T-helper 2 cell (primary cell): ENCODE measurements at regions not wholly inside any gene's neighbourhood (a gene's known extent, or its start where the extent isn't known, plus 50 kb on each side); places are given as distances from the start of the nearest gene placed in this dataset.
A peak's percentile ranks its signal among the peaks of the same experiment; 100 is the strongest.
"Not testable (repeated sequence)": the region's sequence is repeated elsewhere in the genome, so short reads cannot be mapped to it uniquely, and the experiment has no call there.

Source experiments
- DNase-seq, 5 experiments: peaks; one replicate each; pipeline versions ENCODE4 v3.0.0 to v3.0.0-alpha.2; 2012 to 2022

DNA sequence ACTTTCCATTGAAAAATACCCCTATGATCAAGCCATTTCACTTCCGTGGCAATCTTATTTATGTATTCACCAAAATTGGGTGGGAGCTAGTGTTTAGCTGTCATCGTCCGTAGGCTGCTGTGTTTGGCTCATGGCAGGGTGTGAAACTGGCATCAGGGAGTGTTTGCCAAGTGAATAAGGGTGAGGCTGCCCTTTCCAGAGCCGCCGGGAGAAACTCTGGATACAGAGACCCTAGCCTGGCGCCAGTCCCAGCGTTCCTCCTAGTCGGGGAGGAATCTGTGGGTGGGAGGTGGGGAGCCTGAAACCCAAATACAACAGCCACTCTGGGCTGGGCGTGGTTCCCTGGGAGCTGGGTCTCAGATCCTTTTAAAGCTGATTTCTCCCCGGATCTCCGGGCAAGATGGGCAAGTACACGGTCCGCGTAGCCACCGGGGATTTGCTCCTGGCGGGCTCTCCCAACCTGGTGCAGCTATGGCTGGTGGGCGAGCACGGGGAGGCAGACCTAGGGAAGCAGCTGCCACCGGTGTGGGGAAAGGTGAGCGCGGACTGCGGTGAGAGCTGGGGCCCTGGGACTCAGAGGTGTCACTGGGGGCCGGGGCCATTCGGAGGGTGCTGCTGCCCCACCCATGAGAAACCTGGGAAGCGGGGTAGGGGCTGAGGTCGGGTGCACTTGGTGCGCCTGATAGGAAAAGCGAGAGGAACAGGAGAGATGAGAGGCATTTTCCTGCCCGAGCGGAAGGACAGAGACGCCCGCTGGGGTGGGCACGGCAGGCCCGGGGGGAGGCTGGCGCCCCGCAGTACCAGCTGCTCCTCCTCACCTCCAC is 62.1 kb upstream of the TEKT1 start:
- no peak for DNase-seq

- DNase-seq: peak in 1 of 5 experiments; percentile 39
Measured at GRCh38 chr17:6894206-6894528, 62.6 kb upstream of the TEKT1 start.

DNA sequence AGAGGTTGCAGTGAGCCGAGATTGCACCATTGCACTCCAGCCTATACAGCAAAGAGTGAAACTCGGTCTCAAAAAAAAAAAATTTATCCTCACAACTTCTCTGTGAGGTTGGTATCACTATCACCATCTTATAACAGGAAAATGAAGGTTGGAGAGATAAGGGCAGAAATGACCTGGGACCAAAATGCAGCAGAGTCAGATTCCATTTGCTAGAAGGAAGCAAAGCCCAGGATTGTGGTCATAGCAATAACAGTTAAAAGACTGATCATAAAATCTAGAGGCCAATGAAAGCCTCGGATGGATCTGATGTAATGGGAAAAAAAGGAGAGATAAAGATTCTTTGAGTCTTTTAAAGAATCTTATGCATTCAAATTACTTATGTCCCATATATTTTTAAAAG is 69.6 kb upstream of the TEKT1 start:
- no peak for DNase-seq

DNA sequence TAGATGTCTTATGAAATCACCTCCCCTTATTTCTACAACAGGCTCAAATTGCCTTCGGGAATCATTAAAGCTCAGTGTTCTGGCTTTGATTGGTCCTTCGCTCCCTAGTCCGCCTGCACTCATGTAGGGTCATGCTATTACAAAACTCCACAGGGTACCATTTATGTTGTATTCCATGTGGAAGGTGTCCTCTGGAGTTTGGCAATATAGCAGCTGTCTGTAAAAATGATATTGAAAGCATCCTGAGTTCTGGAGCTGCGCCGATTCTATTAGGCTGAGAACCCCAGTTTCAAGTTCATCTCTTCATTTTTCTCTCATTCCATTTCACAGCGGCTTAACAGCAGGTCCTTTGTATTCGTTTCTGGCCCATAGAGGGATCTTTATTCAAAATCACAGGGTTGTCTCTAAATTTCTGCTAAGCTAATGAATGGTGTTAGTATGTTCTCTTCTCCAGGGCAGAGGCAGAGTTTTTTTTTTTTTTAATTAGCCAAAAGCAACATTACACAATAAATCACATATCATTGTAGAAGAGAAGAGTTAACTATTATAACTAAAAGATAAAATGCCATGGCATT is 71.9 kb upstream of the TEKT1 start:
- DNase-seq: no peak

- DNase-seq: no peak
Measured at GRCh38 chr17:6908807-6909206, 77.3 kb upstream of the TEKT1 start.

DNA sequence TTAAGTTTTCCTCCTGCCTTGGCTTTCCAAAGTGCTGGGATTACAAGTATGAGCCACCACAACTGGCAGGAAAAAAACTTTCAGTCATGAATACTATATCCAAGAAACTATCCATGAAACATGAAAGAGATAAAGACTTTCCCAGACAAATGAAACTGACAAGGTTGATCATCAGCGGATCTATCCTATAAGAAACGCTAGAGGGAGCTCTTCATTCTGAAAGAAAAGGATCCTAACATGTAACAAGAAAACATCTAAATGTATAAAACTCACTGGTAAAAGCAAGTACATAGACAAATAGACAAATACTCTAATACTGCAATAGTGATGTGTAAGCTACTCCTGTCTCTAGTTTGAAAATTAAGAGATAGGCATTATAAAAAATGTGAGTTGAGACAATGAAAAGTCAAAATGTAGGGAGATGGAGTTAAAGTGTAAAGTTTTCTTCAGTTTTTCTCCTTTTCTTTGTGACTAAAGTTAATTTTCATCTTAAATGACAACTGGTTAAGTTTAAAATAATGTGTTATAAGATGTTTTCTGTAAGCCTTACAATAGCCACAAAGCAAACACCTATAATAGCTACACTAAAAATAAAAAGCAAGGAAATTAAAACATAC is 79.6 kb upstream of the TEKT1 start:
- peak in 2 of 5 experiments; percentile 11 to 51 for DNase-seq

- DNase-seq: peak in 1 of 5 experiments; percentile 11
Measured at GRCh38 chr17:6912110-6913051, 80.9 kb upstream of the TEKT1 start.

DNA sequence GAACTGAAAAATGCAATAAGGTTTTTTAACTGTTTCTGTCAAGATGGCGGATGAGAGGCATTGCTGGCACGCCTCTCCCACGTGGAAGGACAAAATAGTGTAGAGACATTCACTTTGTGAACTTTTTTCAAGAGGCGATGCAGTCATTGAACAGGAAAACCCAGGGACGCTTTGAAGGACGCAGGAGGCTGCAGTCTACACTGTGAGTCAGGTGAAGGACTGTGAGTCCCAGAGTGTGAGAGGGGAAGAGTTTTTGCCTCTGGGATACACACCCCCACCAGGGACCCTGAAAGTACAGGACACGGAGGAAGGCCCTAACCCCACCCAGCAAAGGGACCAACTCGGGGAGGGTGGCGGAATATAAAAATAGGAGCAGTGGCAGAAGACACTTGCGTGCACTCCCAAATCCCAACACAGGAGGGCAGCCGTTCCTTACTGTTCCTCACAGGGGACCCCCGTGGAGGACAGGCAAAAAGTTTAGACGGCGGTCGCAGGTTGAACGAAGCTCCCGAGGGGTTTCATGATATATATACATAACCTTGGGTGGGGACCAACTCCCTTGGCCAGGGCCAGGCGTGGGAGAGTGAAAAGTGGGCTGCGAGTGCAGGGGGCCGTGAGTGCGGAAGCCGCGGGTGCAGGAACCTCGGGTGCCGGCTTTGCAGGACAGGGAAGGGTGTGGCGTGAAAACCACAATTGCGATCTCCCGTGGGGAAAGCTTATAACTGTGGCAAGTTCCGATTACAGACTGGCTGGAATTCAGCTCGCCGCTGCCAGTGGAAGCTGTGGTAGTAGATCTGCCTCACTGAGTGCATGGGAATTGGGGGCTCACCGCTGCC is 82.0 kb upstream of the ALOX12 start:
- peak; percentile 29 to 66 (median 53) for DNase-seq

DNA sequence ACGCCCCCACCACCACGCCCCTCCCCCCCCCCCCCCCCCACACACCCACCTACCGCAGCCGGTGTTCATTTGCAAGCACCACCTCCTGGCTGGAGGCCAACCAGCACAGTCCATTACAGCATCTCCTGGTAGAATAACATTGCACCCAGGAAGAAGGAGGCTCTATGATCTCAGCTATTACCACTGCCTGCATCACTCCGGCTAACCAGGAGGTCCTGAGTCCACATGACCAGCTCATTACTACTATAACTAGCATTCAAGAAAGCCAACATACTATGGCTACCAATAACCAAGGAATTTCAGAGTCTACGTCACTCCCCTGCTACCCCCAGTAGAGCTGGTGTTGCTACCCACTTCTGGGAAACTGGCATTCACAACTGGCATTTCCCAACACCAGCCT is 81.1 kb upstream of the ALOX12 start:
- DNase-seq: no peak

GRCh38 chr17:6915620-6916019 is 80.2 kb upstream of the ALOX12 start:
- no peak for DNase-seq

DNA sequence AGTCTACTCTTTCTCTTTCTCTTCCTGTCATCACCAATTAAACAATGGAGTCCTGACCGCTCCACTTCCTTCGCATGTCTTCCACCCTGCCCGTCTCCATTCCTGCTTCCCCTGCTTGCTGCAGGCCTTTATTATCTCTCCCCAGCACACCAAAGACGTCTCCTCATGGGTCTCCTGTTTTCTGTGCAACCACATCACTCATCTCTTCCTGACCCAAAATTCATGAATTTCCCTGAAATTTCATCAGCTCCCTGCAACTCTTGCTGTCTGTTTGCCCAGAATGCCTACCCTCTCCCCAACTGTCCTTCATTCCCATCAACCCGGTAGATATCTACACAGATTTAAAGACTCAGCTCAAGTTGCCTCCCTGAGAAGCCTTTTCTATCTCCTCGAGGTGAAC is 76.7 kb upstream of the ALOX12 start:
- no peak for DNase-seq

- DNase-seq: no peak
Measured at GRCh38 chr17:6923385-6923784, 72.5 kb upstream of the ALOX12 start.

- DNase-seq: peak in 1 of 5 experiments; percentile 44
Measured at GRCh38 chr17:6924208-6924607, 71.6 kb upstream of the ALOX12 start.

DNA sequence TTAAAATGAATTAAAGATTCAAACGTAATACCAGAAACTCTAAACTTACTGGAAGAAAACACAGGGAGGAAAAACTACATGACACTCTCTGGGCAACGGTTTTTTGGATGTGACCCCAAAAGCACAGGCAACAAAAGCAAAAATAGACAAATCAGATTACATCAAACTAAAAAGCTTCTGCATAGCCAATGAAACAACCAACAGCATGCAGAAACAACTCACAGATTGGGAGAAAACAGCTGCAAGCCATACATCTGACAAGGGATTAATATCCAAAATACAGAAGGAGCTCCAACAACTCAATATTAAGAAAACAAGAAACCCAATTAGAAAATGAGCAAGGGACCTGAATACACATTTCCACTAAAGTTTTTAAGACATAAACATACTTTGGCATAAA is 69.2 kb upstream of the ALOX12 start:
- no peak for DNase-seq

DNA sequence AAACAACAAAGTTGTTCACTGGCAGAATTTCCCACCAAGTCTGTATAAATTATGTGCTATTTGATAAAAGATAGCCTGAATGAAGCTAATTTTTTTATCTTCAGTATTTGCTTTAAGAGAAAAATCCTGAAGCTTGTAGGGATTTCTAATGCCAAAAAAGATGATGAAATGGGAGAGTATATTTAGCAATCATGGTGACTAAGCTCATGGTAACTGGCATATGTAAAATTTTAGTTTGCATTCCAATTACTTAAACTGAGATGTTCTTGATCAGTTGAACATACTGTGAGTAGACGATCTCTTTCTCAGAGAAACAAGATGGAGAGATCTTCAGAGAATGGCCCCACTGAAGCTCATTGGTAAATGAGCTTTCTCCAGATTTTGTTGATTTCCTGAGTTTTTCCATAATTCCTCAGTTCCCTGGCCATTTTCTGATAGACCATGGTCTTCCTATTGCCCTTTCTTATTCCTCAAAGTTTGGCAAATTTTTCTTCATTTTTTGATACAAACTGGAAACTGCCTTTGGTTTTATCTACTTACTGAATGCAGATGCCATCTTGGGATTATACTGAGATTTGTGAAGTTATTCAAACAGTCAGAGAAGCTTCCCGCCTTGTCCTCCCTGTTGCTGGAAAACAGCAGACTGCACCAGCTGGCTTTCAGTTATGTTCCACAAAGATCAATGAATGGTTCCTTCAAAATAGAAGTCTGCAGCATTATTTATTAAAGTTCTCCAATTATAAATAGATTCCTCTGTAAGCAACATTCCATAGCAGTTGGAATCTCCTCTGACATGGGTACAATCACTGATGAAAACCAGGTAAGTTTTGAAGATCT is 68.3 kb upstream of the ALOX12 start:
- DNase-seq: no peak

- no peak for DNase-seq
Measured at GRCh38 chr17:6928193-6928592, 67.7 kb upstream of the ALOX12 start.

DNA sequence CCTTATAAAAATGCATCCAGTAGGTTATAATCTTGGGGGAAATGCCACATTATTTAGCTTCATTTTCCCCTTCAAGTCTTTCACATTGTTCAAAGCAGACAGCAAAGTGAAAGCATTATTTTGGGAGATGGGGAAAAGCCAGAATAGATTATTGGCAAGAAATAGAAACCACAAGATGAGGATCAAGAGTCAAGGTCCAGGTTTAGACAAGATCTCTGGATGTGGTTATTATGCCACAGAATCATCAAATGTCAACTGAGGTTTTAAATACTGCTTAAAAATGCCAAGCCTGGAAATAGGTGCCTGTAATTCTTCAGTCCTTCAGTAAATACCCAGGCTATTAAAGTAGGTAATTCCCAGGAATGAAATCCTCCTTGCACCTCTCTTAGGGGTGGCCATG is 65.1 kb upstream of the ALOX12 start:
- DNase-seq: no peak

DNA sequence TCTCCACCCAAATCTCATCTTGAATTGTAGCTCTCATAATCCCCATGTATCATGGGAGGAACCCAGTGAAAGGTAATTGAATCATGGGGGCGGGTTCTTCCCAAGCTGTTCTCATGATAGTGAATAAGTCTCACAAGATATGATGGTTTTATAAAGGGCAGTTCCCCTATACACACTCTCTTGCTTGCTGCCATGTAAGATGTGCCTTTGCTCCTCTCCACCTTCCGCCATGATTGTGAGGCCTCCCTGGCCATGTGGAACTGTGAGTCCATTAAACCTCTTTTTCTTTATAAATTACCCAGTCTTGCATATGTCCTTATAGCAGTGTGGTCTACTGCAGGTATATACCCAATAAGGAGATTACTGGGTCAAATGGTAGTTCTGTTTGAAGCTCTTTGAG is 61.3 kb upstream of the ALOX12 start:
- DNase-seq: not testable (repeated sequence)

DNA sequence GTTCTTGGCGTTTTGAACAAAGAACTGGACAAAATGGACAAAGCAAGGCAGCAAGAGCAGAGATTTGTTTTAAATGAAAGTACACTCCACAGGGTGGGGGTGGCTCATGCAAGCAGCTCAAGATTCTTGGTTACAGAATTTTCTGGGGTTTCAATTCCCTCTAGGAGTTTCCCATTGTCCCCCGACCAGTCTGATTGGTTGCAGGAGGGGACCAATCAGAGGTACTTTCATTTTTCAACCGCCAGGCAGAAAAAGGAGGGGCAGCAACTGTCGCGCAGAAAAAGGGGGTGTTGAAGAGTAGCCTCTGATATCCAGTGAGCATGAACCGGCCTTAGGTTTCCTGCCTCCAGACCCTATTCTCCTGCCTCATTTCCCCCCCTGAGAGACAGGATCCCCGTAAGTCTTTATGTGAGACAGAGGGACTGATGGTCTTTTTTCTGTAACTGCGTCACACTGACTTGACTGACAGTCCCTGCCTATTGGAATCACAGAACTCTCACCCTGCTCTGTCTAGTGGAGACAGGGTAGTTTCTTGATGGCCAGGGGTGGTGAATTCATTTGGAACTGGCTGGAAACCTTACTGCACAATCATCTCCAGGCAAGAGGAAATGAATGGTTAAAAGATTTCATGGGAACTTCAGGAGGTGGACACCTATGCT is 59.4 kb upstream of the ALOX12 start:
- peak in 2 of 5 experiments; percentile 11 to 27 for DNase-seq

GRCh38 chr17:6938637-6939036 is 57.2 kb upstream of the ALOX12 start:
- DNase-seq: peak in 1 of 5 experiments; percentile 28
